Suprapubic skin (tissue), 4 donors: ENCODE measurements at regions not wholly inside any gene's neighbourhood (a gene's known extent, or its start where the extent isn't known, plus 50 kb on each side); places are given as distances from the start of the nearest gene placed in this dataset.
"Not testable (repeated sequence)": the region's sequence is repeated elsewhere in the genome, so short reads cannot be mapped to it uniquely, and the experiment has no call there.

Source experiments
- EP300 ChIP-seq: sonication (generic); formaldehyde crosslinking; IDR thresholded peaks from one replicate; pipeline ENCODE4 v1.6.1; 2017; ENCODE audit warnings: antibody characterized with exemption
- POLR2A ChIP-seq, 2 donors: fragments of 450-650 bp; IDR thresholded peaks; one replicate each; pipeline ENCODE4 v1.6.1; 2017; ENCODE audit warnings: antibody characterized with exemption in 2 of 2, mild to moderate bottlenecking in 2 of 2, moderate library complexity in 2 of 2
- POLR2AphosphoS5 ChIP-seq, 3 donors: sonication (generic); formaldehyde crosslinking; IDR thresholded peaks; one replicate each; pipeline ENCODE4 v1.6.1; 2017; ENCODE audit warnings: antibody characterized with exemption in 3 of 3
- TF ChIP-seq, protein P1 (sequence below), 2 donors: fragments of 200-600 bp in 1 of 2; fragments of 450-650 bp in 1 of 2; sonication (generic) in 1 of 2; IDR thresholded peaks; one replicate each; pipeline ENCODE4 v1.5.1; 2016 to 2019; ENCODE audit warnings: antibody characterized with exemption in 2 of 2, mild to moderate bottlenecking in 1 of 2, moderate library complexity in 1 of 2

GRCh38 chr22:23459645-23460516, 120.2 kb downstream of the IGLL1 start:
- TF ChIP-seq POLR2AphosphoS5 (IDR thresholded peaks at IDR 0.05); POLR2A (IDR thresholded peaks at IDR 0.05); EP300: not testable (repeated sequence)
- TF ChIP-seq, protein P1, sequence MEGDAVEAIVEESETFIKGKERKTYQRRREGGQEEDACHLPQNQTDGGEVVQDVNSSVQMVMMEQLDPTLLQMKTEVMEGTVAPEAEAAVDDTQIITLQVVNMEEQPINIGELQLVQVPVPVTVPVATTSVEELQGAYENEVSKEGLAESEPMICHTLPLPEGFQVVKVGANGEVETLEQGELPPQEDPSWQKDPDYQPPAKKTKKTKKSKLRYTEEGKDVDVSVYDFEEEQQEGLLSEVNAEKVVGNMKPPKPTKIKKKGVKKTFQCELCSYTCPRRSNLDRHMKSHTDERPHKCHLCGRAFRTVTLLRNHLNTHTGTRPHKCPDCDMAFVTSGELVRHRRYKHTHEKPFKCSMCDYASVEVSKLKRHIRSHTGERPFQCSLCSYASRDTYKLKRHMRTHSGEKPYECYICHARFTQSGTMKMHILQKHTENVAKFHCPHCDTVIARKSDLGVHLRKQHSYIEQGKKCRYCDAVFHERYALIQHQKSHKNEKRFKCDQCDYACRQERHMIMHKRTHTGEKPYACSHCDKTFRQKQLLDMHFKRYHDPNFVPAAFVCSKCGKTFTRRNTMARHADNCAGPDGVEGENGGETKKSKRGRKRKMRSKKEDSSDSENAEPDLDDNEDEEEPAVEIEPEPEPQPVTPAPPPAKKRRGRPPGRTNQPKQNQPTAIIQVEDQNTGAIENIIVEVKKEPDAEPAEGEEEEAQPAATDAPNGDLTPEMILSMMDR (IDR thresholded peaks at IDR 0.05) = not testable (repeated sequence)
